A549 (cell line): ENCODE measurements at regions not wholly inside any gene's neighbourhood (a gene's known extent, or its start where the extent isn't known, plus 50 kb on each side); places are given as distances from the start of the nearest gene placed in this dataset.

Experiments used
- ATAC-seq, 2 experiments: fragments of 200-7000 bp in 1 of 2; fragments of >200 bp in 1 of 2; cut with Nextera tagmentation in 1 of 2; cut with Tn5 transposase in 1 of 2; 3 replicates each; pipeline versions ENCODE4 v1.8.0 to v1.9.1; 2018 to 2020; ENCODE audit warnings: mild to moderate bottlenecking in 1 of 2, moderate library complexity in 1 of 2
- CTCF ChIA-PET: fragments of 300-600 bp; sonication (Branson Sonifier 250); formaldehyde crosslinking; extraction: SDS; loops from one replicate; lab custom pipeline; 2021; ENCODE audit warnings: antibody characterized with exemption, inconsistent platforms; lab: Yijun Ruan, JAX
- POLR2A ChIA-PET: fragments of 350-600 bp; formaldehyde crosslinking; extraction: SDS; loops from one replicate; lab custom pipeline; 2021; ENCODE audit warnings: antibody characterized with exemption, inconsistent platforms; lab: Yijun Ruan, JAX
- DNase-seq, 2 experiments: peaks; one replicate each; pipeline versions ENCODE4 v3.0.0 to v3.0.0-alpha.2; 2011 to 2016; ENCODE audit warnings: low read depth in 1 of 2, low spot score in 1 of 2
- FAIRE-seq: peaks from 2 replicates; lab custom pipeline; 2011; peaks lifted over from hg19 to GRCh38; lab: Jason Lieb, UNC
- H3K27ac ChIP-seq, 2 experiments: fragments of >200 bp; sonication (Bioruptor Twin); formaldehyde crosslinking; 3 replicates each; pipeline ENCODE4 v1.5.1; 2016 to 2017
- H3K4me1 ChIP-seq: fragments of >200 bp; sonication (Bioruptor Twin); formaldehyde crosslinking; 3 replicates; pipeline ENCODE4 v1.6.1; 2016
- H3K4me2 ChIP-seq: fragments of >200 bp; sonication (Bioruptor Twin); formaldehyde crosslinking; 3 replicates; pipeline ENCODE4 v1.6.1; 2016
- H3K4me3 ChIP-seq: fragments of >200 bp; sonication (Bioruptor Twin); formaldehyde crosslinking; 3 replicates; pipeline ENCODE4 v1.5.1; 2016
- H3K9me3 ChIP-seq: fragments of >200 bp; sonication (Bioruptor Twin); formaldehyde crosslinking; 3 replicates; pipeline ENCODE4 v1.6.1; 2016
- CHD2 ChIP-seq: fragments of 150-350 bp; IDR thresholded peaks from 2 replicates; pipeline ENCODE4 v1.6.1; 2014; ENCODE audit warnings: low read length; ENCODE audit not compliant: partially characterized antibody
- CHD4 ChIP-seq: fragments of 200-600 bp; sonication (generic); IDR thresholded peaks from 2 replicates; pipeline ENCODE4 v1.6.1; 2016; ENCODE audit warnings: antibody characterized with exemption, mild to moderate bottlenecking, borderline replicate concordance
- E2F6 ChIP-seq: IDR thresholded peaks from 2 replicates; pipeline ENCODE4 v1.6.1; 2012; ENCODE audit warnings: low read depth, borderline replicate concordance
- EHMT2 ChIP-seq: fragments of 200-600 bp; sonication (generic); IDR thresholded peaks from 2 replicates; pipeline ENCODE4 v1.6.1; 2016; ENCODE audit warnings: antibody characterized with exemption, low read depth, mild to moderate bottlenecking, moderate library complexity
- EP300 ChIP-seq, 2 experiments: fragments of >200 bp; sonication (Bioruptor Twin); formaldehyde crosslinking; IDR thresholded peaks; 2 replicates in 1 of 2; 3 replicates in 1 of 2; pipeline ENCODE4 v1.6.1; 2016 to 2017
- FOSL2 ChIP-seq, 2 experiments: fragments of 450-650 bp in 1 of 2; fragments of >200 bp in 1 of 2; sonication (Bioruptor Twin) in 1 of 2; formaldehyde crosslinking; IDR thresholded peaks; 2 replicates each; pipeline versions ENCODE4 v1.5.0 to v1.6.1; 2016 to 2020; ENCODE audit warnings: mild to moderate bottlenecking in 1 of 2, moderate library complexity in 1 of 2
- FOXS1 ChIP-seq: fragments of 250-450 bp; sonication (Bioruptor Pico); IDR thresholded peaks from 2 replicates; pipeline ENCODE4 v1.5.0; 2020; ENCODE audit warnings: mild to moderate bottlenecking, moderate library complexity
- HES2 ChIP-seq: fragments of >200 bp; sonication (Bioruptor Twin); formaldehyde crosslinking; IDR thresholded peaks from 2 replicates; pipeline ENCODE4 v1.6.1; 2016
- HOXB5 ChIP-seq: fragments of 250-450 bp; sonication (Bioruptor Pico); IDR thresholded peaks from 2 replicates; pipeline ENCODE4 v1.5.0; 2020; ENCODE audit warnings: mild to moderate bottlenecking, moderate library complexity
- JUN ChIP-seq, 2 experiments: fragments of >200 bp; sonication (Bioruptor Twin); formaldehyde crosslinking; IDR thresholded peaks; 2 replicates in 1 of 2; 3 replicates in 1 of 2; pipeline ENCODE4 v1.6.1; 2016 to 2017
- KDM1A ChIP-seq: fragments of 200-600 bp; sonication (generic); IDR thresholded peaks from 2 replicates; pipeline ENCODE4 v1.6.1; 2016; ENCODE audit warnings: low read depth, mild to moderate bottlenecking
- KDM5A ChIP-seq: fragments of 200-600 bp; sonication (generic); IDR thresholded peaks from 2 replicates; pipeline ENCODE4 v1.6.1; 2016; ENCODE audit warnings: antibody characterized with exemption, mild to moderate bottlenecking
- NFE2L2 ChIP-seq: fragments of 150-350 bp; conservative IDR thresholded peaks from 2 replicates; pipeline ENCODE4 v1.6.1; 2014; ENCODE audit warnings: low read length
- NR3C1 ChIP-seq: fragments of >200 bp; sonication (Bioruptor Twin); formaldehyde crosslinking; IDR thresholded peaks from 3 replicates; pipeline ENCODE4 v1.6.1; 2017
- POLR2AphosphoS2 ChIP-seq: conservative IDR thresholded peaks from 2 replicates; pipeline ENCODE4 v1.6.1; 2012; ENCODE audit warnings: low read length, improper control_type of control experiment, inconsistent platforms
- SMC3 ChIP-seq: fragments of >200 bp; sonication (Bioruptor Twin); formaldehyde crosslinking; IDR thresholded peaks from 3 replicates; pipeline ENCODE4 v1.6.1; 2018; ENCODE audit warnings: inconsistent platforms
- SREBF2 ChIP-seq: fragments of 450-650 bp; IDR thresholded peaks from 2 replicates; pipeline ENCODE4 v1.6.1; 2014; ENCODE audit warnings: mild to moderate bottlenecking, moderate library complexity
- TFCP2L1 ChIP-seq: fragments of 250-450 bp; sonication (Bioruptor Pico); IDR thresholded peaks from 2 replicates; pipeline ENCODE4 v1.5.0; 2021; ENCODE audit warnings: mild to moderate bottlenecking
- TP53 ChIP-seq: fragments of 250-450 bp; sonication (Bioruptor Pico); IDR thresholded peaks from 2 replicates; pipeline ENCODE4 v1.5.0; 2021; ENCODE audit warnings: mild to moderate bottlenecking, moderate library complexity
- ZFP36 ChIP-seq: fragments of 450-650 bp; IDR thresholded peaks from 2 replicates; pipeline ENCODE4 v1.6.1; 2014; ENCODE audit warnings: borderline replicate concordance; ENCODE audit not compliant: partially characterized antibody
- ZNF302 ChIP-seq: fragments of 250-450 bp; sonication (Bioruptor Pico); IDR thresholded peaks from 2 replicates; pipeline ENCODE4 v1.9.0; 2021; ENCODE audit warnings: inconsistent platforms, mild to moderate bottlenecking, moderate library complexity
- WGBS: methylation state at CpG from one replicate; pipeline ENCODE4 v1.1.6; 2017; ENCODE audit errors: missing lambda C conversion rate; 5-methylcytosine and 5-hydroxymethylcytosine counted together
- TF ChIP-seq, protein P1 (sequence below): fragments of >200 bp; sonication (Bioruptor Twin); formaldehyde crosslinking; IDR thresholded peaks from 3 replicates; pipeline ENCODE4 v1.5.1; 2016
- TF ChIP-seq, protein P2 (sequence below): fragments of 200-600 bp; sonication (generic); IDR thresholded peaks from 2 replicates; pipeline ENCODE4 v1.6.1; 2016; ENCODE audit warnings: antibody characterized with exemption, mild to moderate bottlenecking, moderate library complexity
- TF ChIP-seq, protein P3 (sequence below): fragments of 250-450 bp; sonication (Bioruptor Pico); IDR thresholded peaks from 2 replicates; pipeline ENCODE4 v1.5.0; 2020; ENCODE audit warnings: low read depth, mild to moderate bottlenecking, moderate library complexity

- no peak for TF ChIP-seq ZNF302
- no peak for TF ChIP-seq EHMT2
- TF ChIP-seq, protein P1, sequence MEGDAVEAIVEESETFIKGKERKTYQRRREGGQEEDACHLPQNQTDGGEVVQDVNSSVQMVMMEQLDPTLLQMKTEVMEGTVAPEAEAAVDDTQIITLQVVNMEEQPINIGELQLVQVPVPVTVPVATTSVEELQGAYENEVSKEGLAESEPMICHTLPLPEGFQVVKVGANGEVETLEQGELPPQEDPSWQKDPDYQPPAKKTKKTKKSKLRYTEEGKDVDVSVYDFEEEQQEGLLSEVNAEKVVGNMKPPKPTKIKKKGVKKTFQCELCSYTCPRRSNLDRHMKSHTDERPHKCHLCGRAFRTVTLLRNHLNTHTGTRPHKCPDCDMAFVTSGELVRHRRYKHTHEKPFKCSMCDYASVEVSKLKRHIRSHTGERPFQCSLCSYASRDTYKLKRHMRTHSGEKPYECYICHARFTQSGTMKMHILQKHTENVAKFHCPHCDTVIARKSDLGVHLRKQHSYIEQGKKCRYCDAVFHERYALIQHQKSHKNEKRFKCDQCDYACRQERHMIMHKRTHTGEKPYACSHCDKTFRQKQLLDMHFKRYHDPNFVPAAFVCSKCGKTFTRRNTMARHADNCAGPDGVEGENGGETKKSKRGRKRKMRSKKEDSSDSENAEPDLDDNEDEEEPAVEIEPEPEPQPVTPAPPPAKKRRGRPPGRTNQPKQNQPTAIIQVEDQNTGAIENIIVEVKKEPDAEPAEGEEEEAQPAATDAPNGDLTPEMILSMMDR, result no peak
- no peak for TF ChIP-seq EP300 (IDR thresholded peaks at IDR 0.05)
- TF ChIP-seq, all 56 proteins: peak for 0
These were observed 99.3 kb downstream of the NUDT12 start (continued) for GRCh38 chr5:103463261-103463660.

DNA sequence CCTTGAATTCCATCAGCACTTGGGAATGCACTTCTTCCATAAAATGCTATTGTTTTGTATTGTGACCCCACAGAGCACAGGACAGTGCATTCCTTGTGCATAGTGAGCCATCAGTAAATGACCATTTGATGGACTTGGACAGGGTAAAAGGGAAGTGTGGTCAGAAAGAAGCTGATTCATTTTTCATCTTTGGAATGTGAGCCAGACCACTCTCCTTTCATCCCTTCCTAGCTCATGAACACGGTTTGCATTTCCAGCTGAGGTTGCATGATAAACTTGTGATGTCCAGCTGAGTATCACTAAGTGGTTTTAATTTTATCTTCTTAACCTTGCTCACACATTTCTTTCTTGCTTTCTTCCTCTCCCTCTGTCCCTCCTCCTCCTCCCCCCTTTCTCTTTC is 101.3 kb downstream of the NUDT12 start:
- no peak overlapping the region for H3K4me3 ChIP-seq
- TF ChIP-seq JUN (IDR thresholded peaks at IDR 0.05) (no peak), E2F6 (no peak), SMC3 (no peak), TP53 (CRISPR knock-in tag) (no peak), CHD4 (no peak), FOSL2 (IDR thresholded peaks at IDR 0.05) (no peak), FOSL2 (CRISPR knock-in tag; IDR thresholded peaks at IDR 0.05) (no peak), KDM1A (no peak), FOXS1 (CRISPR knock-in tag) (no peak)
- H3K27ac ChIP-seq, result no peak overlapping the region
- no peak for ATAC-seq
- peaks cover 10% of the 10 kb centered on the region; the same call in 2 of the 3 replicates for H3K4me1 ChIP-seq
- no peak for DNase-seq
- ChIA-PET CTCF (no interaction called here), POLR2A (no interaction called here)
- no peaks in the 10 kb centered on the region for H3K9me3 ChIP-seq
- no peak overlapping the region for H3K4me2 ChIP-seq
- FAIRE-seq, result no peak
- 3% methylated on average over 1 of the region's 1 CpG for WGBS

GRCh38 chr5:103458497-103459040 is 104.0 kb downstream of the NUDT12 start:
- H3K9me3 ChIP-seq, result no peaks in the 10 kb centered on the region
- no peak overlapping the region for H3K27ac ChIP-seq
- no peak overlapping the region for H3K4me2 ChIP-seq
- no peak overlapping the region for H3K4me3 ChIP-seq
- TF ChIP-seq, protein P2, sequence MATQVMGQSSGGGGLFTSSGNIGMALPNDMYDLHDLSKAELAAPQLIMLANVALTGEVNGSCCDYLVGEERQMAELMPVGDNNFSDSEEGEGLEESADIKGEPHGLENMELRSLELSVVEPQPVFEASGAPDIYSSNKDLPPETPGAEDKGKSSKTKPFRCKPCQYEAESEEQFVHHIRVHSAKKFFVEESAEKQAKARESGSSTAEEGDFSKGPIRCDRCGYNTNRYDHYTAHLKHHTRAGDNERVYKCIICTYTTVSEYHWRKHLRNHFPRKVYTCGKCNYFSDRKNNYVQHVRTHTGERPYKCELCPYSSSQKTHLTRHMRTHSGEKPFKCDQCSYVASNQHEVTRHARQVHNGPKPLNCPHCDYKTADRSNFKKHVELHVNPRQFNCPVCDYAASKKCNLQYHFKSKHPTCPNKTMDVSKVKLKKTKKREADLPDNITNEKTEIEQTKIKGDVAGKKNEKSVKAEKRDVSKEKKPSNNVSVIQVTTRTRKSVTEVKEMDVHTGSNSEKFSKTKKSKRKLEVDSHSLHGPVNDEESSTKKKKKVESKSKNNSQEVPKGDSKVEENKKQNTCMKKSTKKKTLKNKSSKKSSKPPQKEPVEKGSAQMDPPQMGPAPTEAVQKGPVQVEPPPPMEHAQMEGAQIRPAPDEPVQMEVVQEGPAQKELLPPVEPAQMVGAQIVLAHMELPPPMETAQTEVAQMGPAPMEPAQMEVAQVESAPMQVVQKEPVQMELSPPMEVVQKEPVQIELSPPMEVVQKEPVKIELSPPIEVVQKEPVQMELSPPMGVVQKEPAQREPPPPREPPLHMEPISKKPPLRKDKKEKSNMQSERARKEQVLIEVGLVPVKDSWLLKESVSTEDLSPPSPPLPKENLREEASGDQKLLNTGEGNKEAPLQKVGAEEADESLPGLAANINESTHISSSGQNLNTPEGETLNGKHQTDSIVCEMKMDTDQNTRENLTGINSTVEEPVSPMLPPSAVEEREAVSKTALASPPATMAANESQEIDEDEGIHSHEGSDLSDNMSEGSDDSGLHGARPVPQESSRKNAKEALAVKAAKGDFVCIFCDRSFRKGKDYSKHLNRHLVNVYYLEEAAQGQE, result no peak
- TF ChIP-seq NR3C1 (no peak), POLR2AphosphoS2 (no peak), HES2 (no peak), ZFP36 (no peak), CHD2 (no peak), EHMT2 (no peak), SREBF2 (no peak), NFE2L2 (no peak), HOXB5 (CRISPR knock-in tag) (no peak), FOSL2 (IDR thresholded peaks at IDR 0.05) (no peak), FOSL2 (CRISPR knock-in tag; IDR thresholded peaks at IDR 0.05) (no peak), TFCP2L1 (no peak), KDM5A (no peak)
- TF ChIP-seq, protein P1, result no peak
- TF ChIP-seq, protein P3, sequence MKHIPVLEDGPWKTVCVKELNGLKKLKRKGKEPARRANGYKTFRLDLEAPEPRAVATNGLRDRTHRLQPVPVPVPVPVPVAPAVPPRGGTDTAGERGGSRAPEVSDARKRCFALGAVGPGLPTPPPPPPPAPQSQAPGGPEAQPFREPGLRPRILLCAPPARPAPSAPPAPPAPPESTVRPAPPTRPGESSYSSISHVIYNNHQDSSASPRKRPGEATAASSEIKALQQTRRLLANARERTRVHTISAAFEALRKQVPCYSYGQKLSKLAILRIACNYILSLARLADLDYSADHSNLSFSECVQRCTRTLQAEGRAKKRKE, result no peak
- no peak for DNase-seq
- CTCF ChIA-PET, result interaction anchor here (0.6 to 0.8 kb wide), 3 partner anchors 16 to 630 kb away, joined by 3 read pairs; no protein-coding TSS in a partner anchor
- FAIRE-seq, result no peak
- POLR2A ChIA-PET, result interaction anchor here (1.5 kb wide), 1 partner anchor 200 kb away, joined by 5 read pairs; the partner anchor contains the start of gene MACIR
- ATAC-seq, result no peak
- WGBS, result 45% methylated on average over 3 of the region's 3 CpGs
- H3K4me1 ChIP-seq, result no peaks in the 10 kb centered on the region
